ENCODE measurements at regions not wholly inside any gene's neighbourhood (a gene's known extent, or its start where the extent isn't known, plus 50 kb on each side); places are given as distances from the start of the nearest gene placed in this dataset.

DNA sequence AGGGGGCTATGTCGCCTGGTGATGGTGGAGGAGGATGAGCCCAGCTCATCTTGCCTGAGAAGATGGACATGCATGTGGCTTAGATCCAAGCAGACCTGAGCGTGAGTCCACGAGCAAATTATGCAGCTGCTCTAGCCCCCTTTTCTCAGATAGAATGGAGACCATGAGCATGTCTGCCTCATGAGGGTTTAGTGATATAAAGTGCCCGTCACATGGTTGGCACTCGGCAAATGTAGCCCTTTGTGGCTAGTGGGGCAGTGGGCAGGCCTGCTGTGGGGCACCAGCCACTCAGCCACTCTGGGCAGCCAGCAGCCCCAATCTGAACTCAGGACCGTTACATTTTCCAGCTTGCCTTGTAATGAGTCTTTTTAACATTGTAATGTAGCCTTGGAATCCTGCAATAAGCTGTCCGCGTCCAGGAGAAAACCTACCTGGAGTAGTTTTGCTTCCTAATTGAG is 92.1 kb upstream of the HS6ST1 start:
- TF ChIP-seq, protein P1, sequence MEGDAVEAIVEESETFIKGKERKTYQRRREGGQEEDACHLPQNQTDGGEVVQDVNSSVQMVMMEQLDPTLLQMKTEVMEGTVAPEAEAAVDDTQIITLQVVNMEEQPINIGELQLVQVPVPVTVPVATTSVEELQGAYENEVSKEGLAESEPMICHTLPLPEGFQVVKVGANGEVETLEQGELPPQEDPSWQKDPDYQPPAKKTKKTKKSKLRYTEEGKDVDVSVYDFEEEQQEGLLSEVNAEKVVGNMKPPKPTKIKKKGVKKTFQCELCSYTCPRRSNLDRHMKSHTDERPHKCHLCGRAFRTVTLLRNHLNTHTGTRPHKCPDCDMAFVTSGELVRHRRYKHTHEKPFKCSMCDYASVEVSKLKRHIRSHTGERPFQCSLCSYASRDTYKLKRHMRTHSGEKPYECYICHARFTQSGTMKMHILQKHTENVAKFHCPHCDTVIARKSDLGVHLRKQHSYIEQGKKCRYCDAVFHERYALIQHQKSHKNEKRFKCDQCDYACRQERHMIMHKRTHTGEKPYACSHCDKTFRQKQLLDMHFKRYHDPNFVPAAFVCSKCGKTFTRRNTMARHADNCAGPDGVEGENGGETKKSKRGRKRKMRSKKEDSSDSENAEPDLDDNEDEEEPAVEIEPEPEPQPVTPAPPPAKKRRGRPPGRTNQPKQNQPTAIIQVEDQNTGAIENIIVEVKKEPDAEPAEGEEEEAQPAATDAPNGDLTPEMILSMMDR (IDR thresholded peaks at IDR 0.05; ENCODE audit: poor library complexity): no peak
- no peak for TF ChIP-seq EZH2 (IDR thresholded peaks at IDR 0.05; ENCODE audit: borderline replicate concordance)
- no peak for TF ChIP-seq EZH2phosphoT487 (IDR thresholded peaks at IDR 0.05; ENCODE audit: low read depth, severe bottlenecking, unreplicated experiment)
